LNCAP (cell line): ENCODE measurements at regions not wholly inside any gene's neighbourhood (a gene's known extent, or its start where the extent isn't known, plus 50 kb on each side); places are given as distances from the start of the nearest gene placed in this dataset.

Source experiments
- CTCF ChIP-seq: fragments of 450-650 bp; IDR thresholded peaks from 2 replicates; pipeline ENCODE4 v1.5.1; 2017; ENCODE audit warnings: mild to moderate bottlenecking

GRCh38 chr2:16155366-16155765, 215.0 kb downstream of the MYCN start:
- TF ChIP-seq CTCF = no peak

GRCh38 chr2:16154501-16155280, 214.3 kb downstream of the MYCN start:
- TF ChIP-seq CTCF = no peak

- TF ChIP-seq CTCF = no peak
Observed at GRCh38 chr2:16154061-16154460, 213.7 kb downstream of the MYCN start.

- no peak for TF ChIP-seq CTCF
Observed at GRCh38 chr2:16153754-16154035, 213.3 kb downstream of the MYCN start.

- no peak for TF ChIP-seq CTCF
Observed at GRCh38 chr2:16152928-16153753, 212.8 kb downstream of the MYCN start.

GRCh38 chr2:16152071-16152927, 211.9 kb downstream of the MYCN start:
- no peak for TF ChIP-seq CTCF

GRCh38 chr2:16151651-16152050, 211.3 kb downstream of the MYCN start:
- no peak for TF ChIP-seq CTCF
